Stimulated activated CD8-positive, alpha-beta memory T cell treated with anti-CD3 and anti-CD28 coated beads, Interleukin-4, amount 100 ng/mL, for 1 hour (primary cell): ENCODE measurements at regions not wholly inside any gene's neighbourhood (a gene's known extent, or its start where the extent isn't known, plus 50 kb on each side); places are given as distances from the start of the nearest gene placed in this dataset.

Experiments
- DNase-seq, 2 donors: peaks; one replicate each; pipeline ENCODE4 v3.0.0-alpha.2; 2020; ENCODE audit warnings: low read depth in 2 of 2, low spot score in 1 of 2

DNA sequence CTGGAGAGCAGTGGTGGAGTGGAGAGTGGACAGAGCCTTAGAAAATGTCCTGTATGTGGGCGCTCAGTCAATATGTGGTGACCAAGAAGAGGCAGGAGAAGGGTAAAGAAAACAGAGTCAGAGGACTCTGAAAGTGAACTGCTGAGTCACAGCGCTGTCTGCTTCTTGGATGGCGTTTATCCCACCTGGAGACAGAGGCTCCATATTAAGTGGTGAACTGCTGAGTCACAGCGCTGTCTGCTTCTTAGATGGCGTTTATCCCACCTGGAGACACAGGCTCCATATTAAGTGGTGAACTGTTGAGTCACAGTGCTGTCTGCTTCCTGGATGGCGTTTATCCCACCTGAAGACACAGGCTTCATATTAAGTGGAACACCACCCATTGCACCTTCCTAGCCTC lies 119.3 kb upstream of the RALGAPA2 start:
- DNase-seq: no peak

DNA sequence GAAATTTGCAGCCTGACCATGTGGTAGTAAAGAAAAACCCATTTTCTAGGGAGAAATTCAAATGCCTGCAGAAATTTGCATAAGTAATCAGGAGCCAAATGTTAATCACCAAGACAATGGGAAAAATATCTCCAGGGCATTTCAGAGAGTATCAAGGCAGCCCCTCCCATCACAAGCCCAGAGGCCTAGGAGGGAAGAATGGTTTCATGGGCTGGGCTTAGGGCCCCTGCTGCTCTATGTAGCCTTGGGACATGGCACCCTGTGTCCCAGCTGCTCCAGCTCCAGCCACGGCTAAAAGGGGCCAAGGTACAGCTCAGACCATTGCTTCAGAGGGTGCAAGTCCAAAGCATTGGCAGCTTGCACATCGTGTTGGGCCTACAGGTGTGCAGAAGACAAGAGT lies 117.2 kb upstream of the RALGAPA2 start:
- no peak for DNase-seq

DNA sequence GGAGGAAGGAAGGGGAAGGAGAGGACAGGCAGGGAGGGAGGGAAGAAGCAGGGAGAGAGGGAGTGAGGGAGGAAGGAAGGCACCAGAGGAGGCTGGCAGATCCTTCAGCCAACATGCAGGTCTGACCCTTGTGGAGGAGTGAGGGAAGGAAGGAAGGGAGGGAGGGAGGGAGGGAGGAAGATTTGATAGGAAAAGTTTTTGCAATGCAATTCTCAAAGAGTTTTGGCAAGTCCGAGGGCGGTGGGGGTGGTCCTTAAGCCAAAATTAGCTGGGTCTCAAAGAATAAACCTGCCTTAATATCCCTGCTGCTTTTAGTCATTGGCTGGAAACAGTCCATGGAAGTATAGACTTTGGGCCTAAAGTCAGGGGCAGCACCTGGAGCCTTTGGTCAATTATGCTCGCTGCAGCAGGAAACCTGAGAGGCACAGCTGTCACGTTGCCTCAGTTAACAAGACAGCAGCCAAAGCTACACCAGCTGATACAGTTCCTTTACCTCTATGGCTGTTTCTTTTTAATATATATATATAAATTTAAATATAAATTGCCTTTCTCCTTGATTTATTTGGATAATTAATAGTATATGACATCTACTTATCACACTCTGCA lies 115.7 kb upstream of the RALGAPA2 start:
- no peak for DNase-seq

DNA sequence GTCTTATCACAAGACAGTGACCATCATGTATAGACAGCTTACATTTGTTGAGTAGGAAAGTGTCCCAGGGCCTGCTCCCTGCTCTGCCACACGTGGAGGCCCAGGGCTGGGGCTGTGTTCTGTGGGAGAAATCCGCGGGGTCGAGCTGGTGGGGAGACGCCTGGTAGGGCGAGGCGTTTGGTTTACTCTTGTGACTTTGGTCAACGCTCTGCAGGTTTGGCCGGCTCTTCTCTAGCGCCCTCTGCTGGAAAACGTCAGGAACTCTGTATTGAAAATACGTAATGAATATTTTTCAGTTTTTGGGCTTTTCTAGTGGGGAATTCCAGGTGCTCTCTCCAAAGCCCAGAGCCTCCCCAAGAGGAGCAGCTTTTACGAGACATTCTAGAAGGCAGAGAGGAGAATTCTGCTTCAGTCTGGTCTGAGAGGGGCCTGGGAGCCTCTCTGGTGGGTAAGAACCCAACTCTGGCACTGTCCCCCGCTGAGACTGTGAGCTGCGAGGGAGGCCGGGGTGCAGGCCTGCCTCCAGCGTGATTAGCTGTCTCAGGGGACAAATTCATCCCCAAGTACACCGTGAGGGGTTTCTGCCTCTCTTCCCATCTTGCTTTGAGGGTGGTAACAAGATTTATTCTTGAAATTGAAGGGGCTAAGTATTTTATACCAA lies 112.6 kb upstream of the RALGAPA2 start:
- peak in 1 of 2 donors; percentile 7 for DNase-seq

DNA sequence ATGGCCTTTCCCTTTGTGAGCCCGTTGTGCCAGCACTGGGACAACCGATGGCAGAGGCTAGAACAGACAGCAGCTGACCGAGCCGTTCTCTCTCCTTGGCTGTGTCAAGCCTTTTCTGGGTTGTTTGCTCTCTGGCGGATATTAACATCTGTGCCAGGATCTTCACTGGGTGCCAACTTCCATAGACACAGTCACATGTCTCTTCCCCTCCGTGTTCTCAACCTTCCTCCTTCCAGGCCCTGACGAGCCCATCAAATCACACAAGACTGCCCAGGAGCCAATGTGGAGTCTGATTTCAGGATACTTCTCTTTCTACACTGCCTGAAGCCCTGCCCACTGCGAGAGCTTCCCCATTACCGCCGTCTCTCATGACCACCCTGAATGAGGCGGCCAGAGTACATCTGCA lies 111.0 kb upstream of the RALGAPA2 start:
- no peak for DNase-seq

DNA sequence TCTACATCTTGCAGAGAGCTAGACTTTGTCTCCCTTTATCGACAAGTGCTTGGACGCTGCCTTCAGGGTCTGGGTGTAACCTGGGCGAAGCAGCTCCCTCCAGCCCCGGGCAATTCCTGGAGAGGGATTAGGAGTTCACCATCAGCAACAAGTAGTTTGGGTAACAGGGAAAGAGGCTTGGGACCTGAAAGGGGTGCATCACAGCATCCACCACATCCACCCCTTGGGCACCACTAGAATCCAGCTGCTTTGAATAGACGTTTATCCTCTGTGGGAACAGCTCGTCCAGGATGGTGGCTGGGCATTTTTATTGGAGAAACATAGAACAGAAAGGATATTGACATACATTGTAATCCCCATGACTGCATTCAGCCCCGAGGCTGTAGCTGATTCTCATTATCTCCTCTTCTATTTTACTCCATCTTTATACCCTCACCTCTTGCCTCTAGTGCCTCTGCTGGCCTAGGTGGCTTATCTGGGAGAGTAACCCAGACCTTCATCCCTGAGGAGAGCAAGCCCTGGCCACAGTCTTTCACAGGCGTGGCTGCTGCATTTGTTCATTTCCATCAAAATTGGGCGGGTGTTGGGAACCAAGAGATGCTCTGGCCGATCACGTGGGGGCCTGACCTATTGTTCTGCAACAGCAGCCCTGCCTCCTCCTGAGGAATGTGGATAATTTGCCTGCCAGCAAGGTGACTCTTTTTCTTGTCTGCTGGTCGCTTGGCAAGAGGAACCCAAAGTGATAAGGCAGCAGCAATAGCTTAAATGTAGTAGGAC lies 109.2 kb upstream of the RALGAPA2 start:
- no peak for DNase-seq

DNA sequence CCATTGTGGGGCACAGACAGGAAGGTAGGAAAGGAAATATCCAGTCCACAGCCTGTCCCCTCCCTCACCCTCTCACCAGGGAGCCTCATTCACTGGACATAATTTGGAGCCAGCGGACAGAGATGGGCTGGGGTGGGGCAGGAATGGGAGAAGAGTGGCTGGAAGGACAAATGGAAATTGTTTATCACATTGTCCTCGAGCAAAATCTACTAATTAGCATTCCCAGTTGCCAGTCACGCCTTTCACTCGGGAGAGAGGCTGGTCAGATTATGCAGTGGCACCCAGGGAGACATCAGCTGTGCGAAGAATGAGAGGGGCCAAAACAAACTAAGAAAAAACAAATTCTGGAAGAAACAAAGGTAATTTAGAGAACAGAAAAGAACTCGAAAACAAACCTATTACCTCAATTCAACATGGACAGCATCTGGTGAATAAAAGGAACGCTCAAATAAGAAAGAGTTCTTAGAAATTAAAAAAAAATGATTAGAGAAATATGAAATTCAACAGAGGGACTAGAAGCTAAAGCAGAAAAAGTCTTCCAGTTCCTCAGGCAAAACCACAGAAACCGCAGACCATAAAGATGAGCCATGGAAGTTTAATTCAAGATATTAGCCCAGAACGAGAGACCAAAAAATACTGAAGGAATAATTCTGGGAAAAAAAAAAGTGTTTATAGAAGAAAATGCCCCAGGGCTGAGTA lies 108.5 kb upstream of the RALGAPA2 start:
- DNase-seq: no peak

DNA sequence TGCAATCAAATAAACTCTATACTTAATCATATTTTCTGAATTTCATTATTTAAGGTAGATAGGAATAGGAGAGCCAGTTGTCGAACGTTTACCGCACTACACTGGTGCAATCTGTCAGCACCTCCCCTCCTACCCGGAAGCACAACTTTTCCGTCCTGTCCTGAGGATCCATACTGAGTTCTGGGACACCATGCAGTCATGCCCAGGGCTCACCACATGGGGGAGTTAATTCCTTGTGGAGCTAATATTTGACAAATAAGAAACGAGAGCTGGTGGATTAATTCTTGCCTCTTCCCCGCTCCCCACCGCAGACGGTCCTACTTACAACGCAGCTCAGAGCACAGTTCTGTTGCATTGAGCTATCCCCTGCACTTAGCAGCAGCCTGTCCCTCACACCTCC lies 107.7 kb upstream of the RALGAPA2 start:
- no peak for DNase-seq

DNA sequence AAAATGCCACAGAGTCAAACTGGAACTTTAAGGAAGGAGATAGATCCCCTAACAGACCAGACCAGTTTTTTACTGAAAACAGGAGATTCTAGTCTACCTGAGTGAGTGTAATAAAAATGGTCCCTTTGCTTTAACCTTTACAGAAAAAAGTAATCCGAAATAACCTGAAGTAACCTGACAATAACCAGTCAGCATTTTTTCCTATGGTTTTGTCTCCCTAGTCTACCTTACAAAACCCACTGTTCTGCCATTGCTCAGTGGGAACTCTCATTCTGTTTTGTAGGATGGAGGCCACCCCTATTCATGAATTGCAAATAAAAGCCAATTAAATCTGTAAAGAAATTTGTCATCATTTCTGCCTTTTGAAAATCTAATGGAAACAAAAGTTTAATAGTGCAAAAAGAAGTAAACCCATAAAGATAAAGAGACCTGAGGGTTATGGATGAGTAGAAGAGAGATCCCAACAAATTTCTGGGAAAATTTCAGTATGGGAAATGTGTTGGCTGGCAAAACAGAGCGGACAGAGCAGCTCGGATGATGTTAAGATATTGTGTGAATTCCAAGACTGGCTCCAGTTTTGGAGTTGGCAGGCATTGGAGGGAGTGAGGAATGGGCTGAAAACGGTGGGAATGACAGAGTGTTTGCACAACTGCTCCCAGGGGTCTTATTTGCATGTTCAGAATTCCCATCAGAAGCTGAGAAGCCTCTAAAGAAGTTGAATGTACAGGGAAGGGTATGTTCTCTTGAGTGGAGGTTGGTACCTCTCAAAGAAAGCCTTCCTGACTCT lies 104.7 kb upstream of the RALGAPA2 start:
- DNase-seq: no peak

DNA sequence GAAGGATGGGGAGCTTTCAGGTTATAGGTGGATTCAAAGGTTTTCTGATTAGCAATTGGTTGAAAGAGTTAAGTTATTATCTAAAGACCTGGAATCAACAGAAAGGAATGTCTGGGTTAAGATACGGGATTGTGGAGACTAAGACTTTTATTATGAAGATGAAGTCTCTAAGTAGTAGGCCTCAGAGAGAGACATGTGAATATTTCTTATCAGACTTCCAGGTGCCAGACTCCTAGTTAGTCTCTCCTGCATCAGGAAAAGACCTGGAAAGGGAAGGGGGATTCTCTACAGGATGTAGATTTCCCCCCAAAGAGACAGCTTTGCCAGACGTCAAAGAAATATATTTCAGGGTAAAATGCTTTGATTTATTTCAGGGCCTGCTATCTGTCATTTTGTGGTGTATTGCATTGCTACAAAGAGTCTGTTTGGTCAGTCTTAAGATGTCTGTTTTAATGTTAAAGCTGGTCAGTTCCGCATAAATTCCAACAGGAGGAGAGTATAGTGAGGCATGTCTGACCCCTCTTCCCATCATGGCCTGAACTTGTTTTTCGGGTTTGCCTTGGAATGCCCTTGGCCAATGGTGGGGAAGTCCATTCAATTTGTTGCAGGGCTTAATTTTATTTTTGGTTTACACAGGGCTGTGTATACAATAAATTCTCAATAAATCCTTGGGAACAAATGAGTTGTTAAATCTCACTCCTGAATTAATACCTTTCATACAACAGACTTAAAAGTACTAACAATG lies 103.4 kb upstream of the RALGAPA2 start:
- DNase-seq: no peak

DNA sequence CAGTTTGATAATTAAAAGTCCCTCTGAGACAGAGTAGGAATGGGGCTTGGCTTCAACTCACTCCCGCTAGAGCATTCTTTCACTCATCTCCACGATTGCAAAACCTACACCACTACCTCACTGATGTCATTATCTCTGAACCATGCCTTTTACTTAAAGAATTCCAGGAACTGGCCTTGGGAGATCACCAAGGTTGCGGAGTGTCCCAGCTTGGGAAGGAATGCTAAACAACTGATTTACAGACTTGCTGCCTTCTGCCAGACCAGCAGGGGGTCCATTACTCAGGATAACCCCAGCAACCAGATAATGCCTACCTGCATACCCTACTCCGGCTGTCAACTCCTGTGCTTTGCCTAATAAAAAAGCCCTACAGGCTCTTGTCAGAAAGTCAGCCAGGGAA lies 102.2 kb upstream of the RALGAPA2 start:
- DNase-seq: no peak

DNA sequence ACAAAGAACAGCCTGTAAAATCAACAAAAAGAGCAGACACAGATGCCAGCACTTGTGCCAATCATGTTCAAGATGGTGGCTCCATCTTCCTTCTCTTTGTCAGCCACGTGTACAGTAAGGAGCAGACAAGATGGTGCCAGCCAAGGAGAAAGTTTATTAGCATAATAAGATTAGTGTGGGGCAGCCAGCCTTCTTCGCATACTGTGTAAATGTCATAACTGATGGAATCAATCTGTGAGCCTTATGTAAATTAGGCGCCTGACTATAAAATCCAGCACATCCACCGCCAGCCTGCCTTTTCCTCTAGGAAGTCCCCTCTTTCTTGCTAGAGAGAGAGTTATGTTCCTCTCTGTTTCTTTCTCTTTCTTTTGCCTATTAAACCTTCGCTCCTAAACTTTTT lies 99.7 kb upstream of the RALGAPA2 start:
- no peak for DNase-seq

DNA sequence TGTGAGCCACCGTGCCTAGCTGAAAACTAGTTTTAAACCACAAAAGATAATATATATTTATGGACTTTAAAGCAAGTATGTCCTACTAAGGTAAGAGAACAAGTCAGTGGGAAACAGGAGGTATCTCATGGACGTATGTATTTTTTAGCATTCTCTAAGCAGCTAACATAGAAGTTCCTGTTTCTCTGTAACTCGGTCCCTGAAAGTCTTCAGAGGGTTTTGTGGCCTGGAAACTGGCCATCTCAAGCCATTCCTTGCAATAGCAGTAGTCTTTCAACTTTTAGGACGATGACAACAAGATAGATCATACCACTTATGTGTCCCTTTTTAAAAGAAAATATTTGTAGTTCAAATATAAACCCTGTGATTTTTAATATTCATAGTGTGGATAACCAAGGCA lies 95.6 kb upstream of the RALGAPA2 start:
- no peak for DNase-seq

DNA sequence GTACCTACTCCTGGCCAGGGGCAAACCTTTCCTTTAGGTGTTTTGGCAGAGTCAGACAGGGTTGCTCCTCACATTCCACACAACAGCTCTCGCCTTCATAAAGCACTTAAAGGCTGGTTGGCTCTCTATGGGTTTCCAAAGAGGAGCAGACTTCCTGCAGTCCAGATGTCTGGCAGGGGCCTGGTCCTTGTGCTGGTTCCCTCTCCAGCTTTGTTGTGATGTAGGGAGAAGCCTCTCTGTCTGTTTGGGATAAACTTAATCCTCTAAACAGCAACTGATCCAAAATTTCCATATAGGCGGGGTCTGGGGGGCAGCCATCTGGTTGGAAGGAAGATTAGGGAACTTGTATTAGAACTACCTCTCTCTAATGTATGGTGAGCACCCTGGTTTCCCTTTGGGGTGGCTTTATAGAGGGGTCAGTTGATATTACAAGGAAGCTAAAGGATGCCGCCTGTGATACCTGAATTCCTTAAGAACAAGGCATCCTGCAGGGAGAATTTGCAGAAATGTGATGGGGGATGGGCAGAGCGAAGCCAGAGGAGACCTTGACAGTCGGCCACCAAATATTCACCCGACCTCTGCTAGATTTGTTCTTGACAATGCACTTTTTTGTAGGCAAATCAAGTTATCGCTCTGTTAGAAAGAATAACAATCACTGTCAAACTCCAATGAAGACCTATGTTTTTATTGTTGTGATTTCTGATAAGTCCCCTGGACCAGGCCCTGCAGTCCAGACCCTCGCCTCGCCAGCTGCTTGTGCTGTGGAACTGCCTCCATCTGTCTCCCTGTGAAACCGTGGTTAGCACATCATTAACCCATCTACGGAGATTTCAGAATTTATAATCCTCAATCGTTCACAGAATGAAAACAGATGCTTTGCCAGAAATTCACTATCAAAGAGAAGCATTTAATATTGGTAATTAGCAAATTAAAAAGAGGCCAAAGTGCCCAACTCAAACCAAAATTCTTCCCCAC lies 94.0 kb upstream of the RALGAPA2 start:
- DNase-seq: no peak

DNA sequence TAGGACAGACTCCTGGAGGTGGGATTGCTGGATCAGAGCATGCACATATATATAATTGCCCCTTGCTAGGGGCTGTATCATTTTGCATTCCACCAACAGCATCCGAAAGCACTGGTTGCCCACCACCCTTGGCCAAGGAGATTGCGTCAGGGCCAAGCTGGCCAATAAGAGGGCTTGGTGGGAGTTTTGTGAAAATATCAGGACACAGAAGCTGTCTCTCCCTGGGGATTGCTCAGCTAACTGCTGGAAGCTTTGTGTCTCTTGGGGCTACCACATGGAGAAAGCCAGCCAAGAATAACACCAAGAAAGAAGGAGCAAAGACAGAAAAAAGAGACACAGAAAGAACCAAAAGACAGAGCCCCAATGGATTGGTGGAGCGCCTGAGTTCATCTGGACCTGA lies 90.6 kb upstream of the RALGAPA2 start:
- DNase-seq: no peak

DNA sequence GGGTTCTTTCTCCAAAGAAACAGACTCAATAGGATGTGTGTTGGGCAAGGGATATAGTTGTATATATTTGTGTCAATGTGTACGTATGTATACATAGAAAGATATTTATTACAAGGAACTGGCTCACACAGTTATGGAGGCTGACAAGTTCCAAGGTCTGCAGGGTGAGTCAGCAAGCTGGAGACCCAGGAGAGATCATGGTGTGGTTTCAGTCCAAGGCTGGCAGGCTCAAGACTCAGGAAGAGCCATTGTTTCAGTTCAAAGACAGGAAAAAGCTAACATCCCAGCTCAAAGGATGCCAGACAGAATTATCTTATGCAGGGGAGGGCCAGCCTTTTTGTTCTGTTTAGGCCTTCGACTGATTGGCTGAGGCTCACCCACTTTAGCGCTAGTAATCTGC lies 89.9 kb upstream of the RALGAPA2 start:
- no peak for DNase-seq

DNA sequence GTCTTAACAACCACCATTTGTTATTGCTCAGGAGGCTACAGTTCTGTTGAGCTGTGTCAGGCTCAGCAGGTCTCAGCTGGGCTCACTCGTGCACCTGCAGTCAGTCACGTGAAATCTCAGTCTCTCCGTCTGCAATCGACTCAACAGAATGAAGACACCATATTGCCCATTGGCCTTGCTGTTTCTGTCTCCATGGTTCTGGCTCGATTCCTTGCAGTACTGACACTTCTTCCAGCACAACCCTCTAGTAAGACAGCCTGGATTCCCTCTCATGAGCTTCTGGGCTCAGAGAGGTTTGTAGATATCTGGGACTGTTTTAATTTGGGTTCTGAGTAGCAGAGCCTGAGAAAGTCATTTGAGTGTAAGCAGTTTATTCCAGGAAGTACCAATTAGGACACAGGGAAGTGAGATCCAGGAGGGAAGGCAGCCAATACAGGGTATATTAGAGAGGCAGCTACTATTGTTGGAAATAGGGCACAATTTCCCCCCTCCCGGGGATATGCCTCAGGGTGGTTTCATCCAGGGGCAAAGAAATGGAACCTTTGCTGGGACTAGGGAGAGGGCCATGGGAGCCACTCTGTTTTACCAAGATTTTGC lies 87.4 kb upstream of the RALGAPA2 start:
- no peak for DNase-seq

DNA sequence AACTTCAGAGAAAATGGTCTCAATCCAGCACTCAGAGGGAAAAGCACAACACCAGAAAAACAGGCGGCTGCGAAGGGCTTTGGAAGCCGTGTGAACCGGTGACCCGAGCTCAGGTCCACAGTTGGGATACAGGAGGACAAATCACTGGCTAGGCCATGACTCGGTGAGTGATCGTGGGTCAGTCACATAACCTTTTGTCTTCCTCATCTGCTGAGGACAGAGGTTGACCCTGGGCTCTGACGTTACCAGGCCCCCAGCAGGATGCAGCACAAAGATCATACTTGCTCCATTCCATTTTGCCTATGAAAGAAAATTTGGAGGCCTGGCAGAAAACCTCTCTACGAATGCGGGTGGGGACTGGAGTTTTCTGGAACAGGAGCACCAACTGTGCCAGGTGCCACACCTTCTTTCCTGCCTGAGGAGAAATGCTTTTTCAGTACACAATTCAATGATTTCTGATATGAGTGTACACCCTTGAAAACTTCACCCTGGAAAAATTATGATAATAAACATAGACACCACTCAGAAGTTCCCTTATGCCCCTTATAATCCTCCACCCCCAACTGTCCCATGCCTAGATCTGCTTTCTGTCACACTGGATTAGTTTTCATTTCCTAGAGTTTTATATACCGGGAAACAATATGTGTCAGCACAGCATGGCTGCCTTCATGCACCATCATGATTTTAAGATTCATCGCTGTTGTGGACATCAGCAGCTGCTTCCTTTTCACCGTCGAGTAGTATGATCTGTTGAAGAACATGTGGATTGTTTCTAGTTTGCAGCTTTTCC lies 85.3 kb upstream of the RALGAPA2 start:
- no peak for DNase-seq
